SU-DHL-6 (cell line): ENCODE measurements at regions not wholly inside any gene's neighbourhood (a gene's known extent, or its start where the extent isn't known, plus 50 kb on each side); places are given as distances from the start of the nearest gene placed in this dataset.

ENCODE experiments used
- H2AFZ ChIP-seq: fragments of 200-600 bp; sonication (generic); 2 replicates; pipeline ENCODE4 v1.6.1; 2014; ENCODE audit warnings: low read depth, mild to moderate bottlenecking, moderate library complexity, mixed read lengths, antibody characterized with exemption, low read length; ENCODE audit not compliant: severe bottlenecking
- H3F3A ChIP-seq: fragments of 200-600 bp; shearing (Covaris generic); 2 replicates; pipeline ENCODE4 v1.6.0; 2016; ENCODE audit warnings: antibody characterized with exemption, mild to moderate bottlenecking; ENCODE audit not compliant: insufficient read depth
- H3K27ac ChIP-seq: fragments of 200-600 bp; sonication (generic); 2 replicates; pipeline ENCODE4 v1.5.1; 2016; ENCODE audit warnings: low read depth, mild to moderate bottlenecking, low read length, moderate library complexity, mixed read lengths
- H3K27me3 ChIP-seq: fragments of 200-600 bp; sonication (generic), shearing (Covaris generic); 2 replicates; pipeline ENCODE4 v1.6.0; 2014; ENCODE audit warnings: mild to moderate bottlenecking, low read length
- H3K36me3 ChIP-seq: fragments of 200-600 bp; sonication (generic); 2 replicates; pipeline ENCODE4 v1.6.1; 2014; ENCODE audit warnings: mild to moderate bottlenecking, low read length, mixed read lengths
- H3K4me2 ChIP-seq: fragments of 300-600, 200-600 bp; shearing (Covaris generic), sonication (generic); 2 replicates; pipeline ENCODE4 v1.6.0; 2014; ENCODE audit warnings: low read length, low read depth, mild to moderate bottlenecking; ENCODE audit not compliant: poor library complexity, severe bottlenecking
- H3K4me3 ChIP-seq: fragments of 200-600 bp; sonication (generic); 2 replicates; pipeline ENCODE4 v1.5.1; 2014; ENCODE audit warnings: antibody characterized with exemption, low read length, mild to moderate bottlenecking, mixed read lengths; ENCODE audit not compliant: insufficient read depth, poor library complexity, severe bottlenecking
- H3K79me2 ChIP-seq: fragments of 200-600 bp; sonication (generic); 2 replicates; pipeline ENCODE4 v1.6.1; 2014; ENCODE audit warnings: mild to moderate bottlenecking, low read length, moderate library complexity; ENCODE audit not compliant: insufficient read depth
- H3K9ac ChIP-seq: fragments of 200-600 bp; sonication (generic); 2 replicates; pipeline ENCODE4 v1.7.0; 2014; ENCODE audit warnings: mild to moderate bottlenecking, low read length
- H3K9me2 ChIP-seq: fragments of 200-600 bp; sonication (generic); replicated peaks from 2 replicates; pipeline ENCODE4 v1.6.1; 2014; ENCODE audit warnings: low read length; ENCODE audit not compliant: insufficient read depth
- H3K9me3 ChIP-seq: fragments of 200-600 bp; sonication (generic); 2 replicates; pipeline ENCODE4 v1.6.1; 2014; ENCODE audit warnings: low read length, mixed read lengths; ENCODE audit not compliant: insufficient read depth
- H4K20me1 ChIP-seq: fragments of 200-600 bp; sonication (generic); 2 replicates; pipeline ENCODE4 v1.6.1; 2014; ENCODE audit warnings: low read depth, mild to moderate bottlenecking, antibody characterized with exemption, low read length, moderate library complexity, mixed read lengths
- CTCF ChIP-seq: fragments of 200-600 bp; sonication (generic); IDR thresholded peaks from one replicate; pipeline ENCODE4 v1.5.1; 2017; ENCODE audit warnings: antibody characterized with exemption, mild to moderate bottlenecking, low read length, moderate library complexity; ENCODE audit not compliant: insufficient read depth, poor library complexity, severe bottlenecking
- EZH2phosphoT487 ChIP-seq: fragments of 200-600 bp; sonication (generic), shearing (Covaris generic); conservative IDR thresholded peaks from 2 replicates; pipeline ENCODE4 v1.6.1; 2018; ENCODE audit warnings: mild to moderate bottlenecking, antibody characterized with exemption, low read length, moderate library complexity, mixed read lengths

GRCh38 chr11:91952056-91952455 lies 272.6 kb upstream of the FAT3 start:
- no peaks in the 10 kb centered on the region for H3K36me3 ChIP-seq
- H3K27me3 ChIP-seq, result no peaks in the 10 kb centered on the region
- H3K79me2 ChIP-seq, result no peaks in the 10 kb centered on the region
- no peaks in the 10 kb centered on the region for H4K20me1 ChIP-seq
- TF ChIP-seq EZH2phosphoT487 (no peak), CTCF (no peak)
- H3K27ac ChIP-seq, result no peak overlapping the region
- no peak overlapping the region for H2AFZ ChIP-seq
- no peak overlapping the region for H3K4me3 ChIP-seq
- H3F3A ChIP-seq, result no peaks in the 10 kb centered on the region
- H3K9me2 ChIP-seq, result no peaks in the 10 kb centered on the region
- no peaks in the 10 kb centered on the region for H3K9me3 ChIP-seq
- no peak overlapping the region for H3K9ac ChIP-seq
- H3K4me2 ChIP-seq, result no peak overlapping the region

DNA sequence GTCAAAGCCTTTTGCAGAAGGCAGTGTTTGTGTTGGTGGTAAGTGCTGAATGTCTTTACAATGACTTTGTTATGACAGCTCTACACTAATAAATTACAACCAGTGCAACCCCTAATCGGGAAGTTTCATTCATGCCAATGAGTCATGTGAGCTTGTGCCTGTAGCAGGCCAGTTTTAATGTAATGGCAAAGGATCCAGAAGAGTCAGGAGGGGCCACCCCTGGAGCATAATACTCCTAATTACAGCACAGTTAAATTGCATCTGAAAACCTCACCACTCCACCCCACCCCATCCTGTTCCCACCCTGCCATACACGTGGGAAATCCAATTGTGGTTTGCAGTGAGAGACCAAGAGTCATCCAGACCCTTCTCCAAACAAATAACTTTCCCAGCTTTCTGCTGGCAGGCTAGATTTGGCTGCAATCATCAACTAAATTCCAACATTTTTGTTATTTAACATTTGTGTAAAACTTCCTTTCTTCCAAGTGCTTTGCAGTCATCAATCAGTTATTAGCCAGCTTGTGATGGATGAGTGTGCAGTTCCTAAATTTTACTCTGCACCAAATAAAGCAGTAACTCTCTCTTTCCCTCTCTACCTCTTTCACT lies 277.3 kb upstream of the FAT3 start:
- H3K4me3 ChIP-seq, result no peak overlapping the region
- no peaks in the 10 kb centered on the region for H3K79me2 ChIP-seq
- no peak overlapping the region for H3K27ac ChIP-seq
- H2AFZ ChIP-seq, result no peak overlapping the region
- no peaks in the 10 kb centered on the region for H3K36me3 ChIP-seq
- no peak overlapping the region for H3K4me2 ChIP-seq
- no peaks in the 10 kb centered on the region for H3K27me3 ChIP-seq
- no peak overlapping the region for H3K9ac ChIP-seq
- TF ChIP-seq CTCF (no peak), EZH2phosphoT487 (no peak)
- H3K9me3 ChIP-seq, result no peaks in the 10 kb centered on the region
- H3F3A ChIP-seq, result no peaks in the 10 kb centered on the region
- no peaks in the 10 kb centered on the region for H3K9me2 ChIP-seq
- no peaks in the 10 kb centered on the region for H4K20me1 ChIP-seq

DNA sequence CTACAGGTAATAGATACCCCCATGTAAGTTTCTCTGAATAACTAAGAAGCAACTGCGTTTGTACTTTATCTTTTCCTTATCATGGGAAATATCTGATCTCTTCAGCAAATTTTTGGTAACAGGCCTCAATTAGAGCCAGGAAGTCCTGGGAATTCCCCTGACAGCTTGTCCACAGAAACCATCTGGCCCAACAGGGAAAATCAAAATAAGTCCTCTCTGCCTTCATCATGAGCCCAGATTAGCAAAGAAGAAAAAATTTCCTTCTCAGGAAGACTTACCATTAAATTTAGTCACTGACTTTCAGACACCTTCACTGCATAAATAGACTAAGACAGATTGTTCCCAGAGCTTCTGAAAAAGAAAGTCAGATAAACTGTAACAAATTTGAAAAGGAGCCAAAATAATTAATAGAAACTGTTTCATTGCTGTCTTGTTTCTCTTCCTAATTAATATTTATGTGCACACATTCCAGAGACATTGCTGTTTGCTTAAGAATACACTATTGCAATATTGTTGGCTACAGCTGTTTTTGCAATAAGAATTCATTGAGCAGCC lies 278.1 kb upstream of the FAT3 start:
- Histone ChIP-seq H2AFZ (no peak overlapping the region), H3K9me2 (no peaks in the 10 kb centered on the region), H3K79me2 (no peaks in the 10 kb centered on the region), H4K20me1 (no peaks in the 10 kb centered on the region), H3K36me3 (no peaks in the 10 kb centered on the region), H3K4me2 (no peak overlapping the region), H3K4me3 (no peak overlapping the region), H3K9me3 (no peaks in the 10 kb centered on the region), H3K27me3 (no peaks in the 10 kb centered on the region), H3K27ac (no peak overlapping the region), H3K9ac (no peak overlapping the region), H3F3A (no peaks in the 10 kb centered on the region)
- TF ChIP-seq EZH2phosphoT487 (no peak), CTCF (no peak)
